ENCODE measurements at regions not wholly inside any gene's neighbourhood (a gene's known extent, or its start where the extent isn't known, plus 50 kb on each side); places are given as distances from the start of the nearest gene placed in this dataset.

DNA sequence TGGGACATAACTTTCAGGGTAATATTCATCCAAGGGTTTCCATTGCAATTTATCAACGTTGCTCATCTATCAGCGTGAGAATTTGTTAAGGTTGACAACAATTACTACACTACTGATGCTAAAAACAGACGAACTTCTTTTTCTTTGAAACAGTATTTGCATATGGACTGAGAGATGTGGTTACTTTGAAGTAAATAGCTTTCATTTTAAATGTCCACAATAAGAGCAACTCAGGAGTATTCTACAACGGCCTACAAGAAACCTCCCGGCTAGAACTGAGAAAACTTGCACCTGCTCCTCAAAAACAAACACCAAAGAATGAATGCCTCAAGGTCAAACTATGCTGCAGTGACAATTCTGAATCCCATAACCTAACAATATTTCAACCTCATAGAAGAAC lies 238.4 kb downstream of the IRS2 start:
- no peaks in the 10 kb centered on the region for H3K9me3 ChIP-seq (ENCODE audit: control insufficient read depth, insufficient read depth, low read length)
- peaks cover 13% of the 10 kb centered on the region for H3K4me1 ChIP-seq (ENCODE audit: control insufficient read depth, insufficient read depth, low read length)
- H3K36me3 ChIP-seq (ENCODE audit: control insufficient read depth, insufficient read depth, low read length), result no peaks in the 10 kb centered on the region
- no peak overlapping the region for H3K9ac ChIP-seq (ENCODE audit: low read depth, low read length)
- no peak overlapping the region for H3K4me3 ChIP-seq (ENCODE audit: low read depth, low read length)
- no peaks in the 10 kb centered on the region for H3K27me3 ChIP-seq (ENCODE audit: control insufficient read depth, insufficient read depth, low read length)

DNA sequence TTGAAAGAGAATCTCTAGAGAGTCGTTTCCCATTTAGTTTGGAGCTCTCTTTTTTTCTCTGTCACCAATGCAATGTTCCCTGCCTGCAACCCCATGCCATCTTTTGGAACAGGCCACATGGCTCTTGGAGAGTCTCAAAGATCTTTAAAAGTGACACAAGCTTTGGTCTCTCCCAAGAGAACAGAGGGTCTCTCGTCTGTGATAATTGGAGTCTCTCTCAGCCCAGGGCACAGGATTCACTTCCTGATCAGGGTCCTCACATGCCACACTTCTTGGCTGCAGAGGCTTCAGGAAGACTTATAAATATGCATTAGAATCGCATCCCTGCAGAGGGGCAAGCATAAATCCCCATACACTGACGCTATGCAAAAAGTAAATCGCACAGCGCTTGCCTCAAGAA lies 240.5 kb downstream of the IRS2 start:
- Histone ChIP-seq H3K4me3 (ENCODE audit: low read depth, low read length) (no peak overlapping the region), H3K9ac (ENCODE audit: low read depth, low read length) (no peak overlapping the region), H3K4me1 (ENCODE audit: control insufficient read depth, insufficient read depth, low read length) (peaks cover 13% of the 10 kb centered on the region), H3K9me3 (ENCODE audit: control insufficient read depth, insufficient read depth, low read length) (no peaks in the 10 kb centered on the region), H3K36me3 (ENCODE audit: control insufficient read depth, insufficient read depth, low read length) (no peaks in the 10 kb centered on the region), H3K27me3 (ENCODE audit: control insufficient read depth, insufficient read depth, low read length) (no peaks in the 10 kb centered on the region)

DNA sequence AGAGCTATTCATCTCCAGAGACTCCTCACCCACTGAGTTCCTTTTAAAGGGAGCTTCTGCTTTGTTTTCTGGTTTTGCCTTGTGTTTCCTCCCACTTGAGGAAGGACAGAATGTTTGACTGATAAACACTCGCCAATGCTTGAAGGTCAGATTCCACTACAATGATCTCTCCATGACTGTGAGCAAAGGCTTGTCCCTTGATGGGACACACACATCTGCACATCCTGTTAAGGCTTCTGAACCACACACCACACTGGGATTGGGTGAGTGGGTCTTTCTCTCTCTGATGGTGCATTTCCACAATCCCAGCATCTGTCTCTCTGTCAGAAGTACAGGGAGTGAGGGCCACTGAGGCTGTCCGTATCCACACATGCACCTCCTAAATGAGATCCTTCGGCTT lies 245.3 kb downstream of the IRS2 start:
- Histone ChIP-seq H3K36me3 (ENCODE audit: control insufficient read depth, insufficient read depth, low read length) (no peaks in the 10 kb centered on the region), H3K4me3 (ENCODE audit: low read depth, low read length) (no peak overlapping the region), H3K9ac (ENCODE audit: low read depth, low read length) (no peak overlapping the region), H3K4me1 (ENCODE audit: control insufficient read depth, insufficient read depth, low read length) (peaks cover 9% of the 10 kb centered on the region), H3K27me3 (ENCODE audit: control insufficient read depth, insufficient read depth, low read length) (no peaks in the 10 kb centered on the region), H3K9me3 (ENCODE audit: control insufficient read depth, insufficient read depth, low read length) (no peaks in the 10 kb centered on the region)

DNA sequence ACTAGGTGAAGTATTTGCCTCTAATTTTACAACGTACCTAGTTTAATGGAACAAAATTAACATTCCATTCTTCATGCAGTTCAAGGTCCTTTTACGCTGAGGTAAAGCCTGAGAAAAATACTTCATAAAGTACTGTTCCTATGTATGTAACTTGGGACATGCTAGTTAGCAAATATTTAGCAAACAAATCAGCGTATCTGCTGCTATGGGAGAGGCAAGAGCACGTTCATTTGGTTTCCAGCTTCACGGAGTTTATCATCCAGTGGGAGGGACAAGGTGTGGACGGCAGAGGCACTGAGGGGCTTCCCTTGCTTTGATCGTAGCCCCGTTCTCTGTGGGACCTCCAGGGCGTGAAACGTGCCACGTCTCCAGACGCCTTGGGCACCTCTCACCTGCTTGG lies 248.8 kb downstream of the IRS2 start:
- Histone ChIP-seq H3K27me3 (ENCODE audit: control insufficient read depth, insufficient read depth, low read length) (no peaks in the 10 kb centered on the region), H3K4me1 (ENCODE audit: control insufficient read depth, insufficient read depth, low read length) (no peaks in the 10 kb centered on the region), H3K9ac (ENCODE audit: low read depth, low read length) (no peak overlapping the region), H3K9me3 (ENCODE audit: control insufficient read depth, insufficient read depth, low read length) (no peaks in the 10 kb centered on the region), H3K4me3 (ENCODE audit: low read depth, low read length) (no peak overlapping the region), H3K36me3 (ENCODE audit: control insufficient read depth, insufficient read depth, low read length) (no peaks in the 10 kb centered on the region)

DNA sequence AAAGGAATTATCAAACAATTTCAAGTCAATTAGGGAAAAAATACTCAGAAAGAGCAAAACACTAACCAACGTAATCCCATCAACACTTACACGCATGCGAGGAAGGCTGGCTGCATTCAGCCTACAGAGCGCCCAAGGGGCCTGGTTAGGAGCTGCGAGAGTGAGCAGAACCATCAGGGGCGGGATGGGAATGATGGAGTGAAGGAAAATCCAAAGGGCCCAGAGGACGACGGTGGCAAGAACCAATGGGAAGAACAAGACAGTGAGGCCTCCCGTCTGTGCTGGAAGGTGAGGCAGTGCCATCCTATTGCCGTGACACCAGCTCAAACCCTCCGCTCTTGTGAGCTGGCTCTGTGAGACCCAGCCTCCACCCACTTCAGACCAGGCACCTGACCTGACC lies 253.0 kb downstream of the IRS2 start:
- H3K9me3 ChIP-seq (ENCODE audit: control insufficient read depth, insufficient read depth, low read length), result no peaks in the 10 kb centered on the region
- no peaks in the 10 kb centered on the region for H3K4me1 ChIP-seq (ENCODE audit: control insufficient read depth, insufficient read depth, low read length)
- no peaks in the 10 kb centered on the region for H3K27me3 ChIP-seq (ENCODE audit: control insufficient read depth, insufficient read depth, low read length)
- H3K36me3 ChIP-seq (ENCODE audit: control insufficient read depth, insufficient read depth, low read length), result no peaks in the 10 kb centered on the region
- no peak overlapping the region for H3K4me3 ChIP-seq (ENCODE audit: low read depth, low read length)
- no peak overlapping the region for H3K9ac ChIP-seq (ENCODE audit: low read depth, low read length)

DNA sequence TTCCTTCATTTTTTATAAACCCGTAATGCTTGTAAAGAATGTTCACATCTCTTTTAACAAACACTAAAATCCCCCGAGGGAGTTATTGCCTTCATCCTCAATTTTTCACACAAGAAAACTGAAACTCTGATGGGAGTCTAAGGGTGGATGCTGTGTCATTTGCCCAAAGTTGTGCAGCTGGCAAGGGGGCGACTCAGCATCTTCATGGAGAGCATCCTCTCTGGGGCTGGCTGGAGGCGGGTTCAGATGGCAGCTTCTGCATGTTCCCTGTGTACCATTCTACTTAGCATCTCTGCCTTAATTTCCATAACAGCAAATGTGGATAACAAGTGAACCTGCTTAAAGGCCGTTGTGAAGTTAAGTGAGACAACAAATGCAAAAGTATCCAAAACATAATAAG lies 256.4 kb downstream of the IRS2 start:
- Histone ChIP-seq H3K4me1 (ENCODE audit: control insufficient read depth, insufficient read depth, low read length) (peaks cover under 1% of the 10 kb centered on the region), H3K27me3 (ENCODE audit: control insufficient read depth, insufficient read depth, low read length) (no peaks in the 10 kb centered on the region), H3K36me3 (ENCODE audit: control insufficient read depth, insufficient read depth, low read length) (no peaks in the 10 kb centered on the region), H3K4me3 (ENCODE audit: low read depth, low read length) (no peak overlapping the region), H3K9ac (ENCODE audit: low read depth, low read length) (no peak overlapping the region), H3K9me3 (ENCODE audit: control insufficient read depth, insufficient read depth, low read length) (no peaks in the 10 kb centered on the region)

DNA sequence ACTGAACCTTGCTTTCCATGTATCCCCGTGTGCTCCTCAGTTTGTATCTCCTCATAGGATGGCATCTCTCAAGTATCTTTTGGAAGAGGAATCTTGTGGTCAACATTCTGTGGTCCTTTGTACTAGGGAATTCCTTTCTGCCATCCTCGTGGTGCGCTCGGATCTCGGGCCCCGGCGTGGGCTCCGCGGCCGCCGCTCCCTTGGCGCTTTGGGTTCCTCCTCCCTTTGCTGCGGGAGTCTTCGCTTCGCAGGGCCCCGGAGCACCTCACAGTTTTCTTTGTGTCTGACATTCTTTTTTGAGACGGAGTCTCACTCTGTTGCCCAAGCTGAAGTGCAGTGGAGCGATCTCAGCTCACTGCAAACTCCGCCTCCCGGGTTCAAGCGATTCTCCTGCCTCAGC lies 264.7 kb downstream of the IRS2 start:
- no peak overlapping the region for H3K9ac ChIP-seq (ENCODE audit: low read depth, low read length)
- H3K27me3 ChIP-seq (ENCODE audit: control insufficient read depth, insufficient read depth, low read length), result no peaks in the 10 kb centered on the region
- H3K4me3 ChIP-seq (ENCODE audit: low read depth, low read length), result no peak overlapping the region
- no peaks in the 10 kb centered on the region for H3K36me3 ChIP-seq (ENCODE audit: control insufficient read depth, insufficient read depth, low read length)
- no peaks in the 10 kb centered on the region for H3K9me3 ChIP-seq (ENCODE audit: control insufficient read depth, insufficient read depth, low read length)
- peaks cover 5% of the 10 kb centered on the region for H3K4me1 ChIP-seq (ENCODE audit: control insufficient read depth, insufficient read depth, low read length)

DNA sequence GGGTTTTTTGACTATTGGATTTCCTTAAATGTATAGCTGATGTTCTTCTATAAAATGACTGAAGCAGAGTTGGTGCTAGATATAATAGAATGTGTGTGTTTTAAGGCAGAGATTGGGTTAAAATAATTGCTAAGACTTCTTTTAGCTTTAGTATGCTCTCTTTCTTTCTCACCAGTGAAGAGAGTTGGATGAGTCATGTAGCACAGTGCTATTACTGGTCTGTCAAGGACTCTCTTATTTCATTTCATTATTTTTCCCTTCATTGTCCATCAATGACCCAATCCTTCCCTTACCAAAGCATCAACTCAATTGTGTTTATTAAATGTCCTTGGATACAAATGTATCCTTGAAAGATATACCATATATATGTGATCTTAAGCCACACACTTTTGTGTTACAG lies 268.9 kb downstream of the IRS2 start:
- H3K9me3 ChIP-seq (ENCODE audit: control insufficient read depth, insufficient read depth, low read length), result no peaks in the 10 kb centered on the region
- H3K9ac ChIP-seq (ENCODE audit: low read depth, low read length), result no peak overlapping the region
- no peaks in the 10 kb centered on the region for H3K4me1 ChIP-seq (ENCODE audit: control insufficient read depth, insufficient read depth, low read length)
- no peaks in the 10 kb centered on the region for H3K36me3 ChIP-seq (ENCODE audit: control insufficient read depth, insufficient read depth, low read length)
- no peak overlapping the region for H3K4me3 ChIP-seq (ENCODE audit: low read depth, low read length)
- H3K27me3 ChIP-seq (ENCODE audit: control insufficient read depth, insufficient read depth, low read length), result no peaks in the 10 kb centered on the region

DNA sequence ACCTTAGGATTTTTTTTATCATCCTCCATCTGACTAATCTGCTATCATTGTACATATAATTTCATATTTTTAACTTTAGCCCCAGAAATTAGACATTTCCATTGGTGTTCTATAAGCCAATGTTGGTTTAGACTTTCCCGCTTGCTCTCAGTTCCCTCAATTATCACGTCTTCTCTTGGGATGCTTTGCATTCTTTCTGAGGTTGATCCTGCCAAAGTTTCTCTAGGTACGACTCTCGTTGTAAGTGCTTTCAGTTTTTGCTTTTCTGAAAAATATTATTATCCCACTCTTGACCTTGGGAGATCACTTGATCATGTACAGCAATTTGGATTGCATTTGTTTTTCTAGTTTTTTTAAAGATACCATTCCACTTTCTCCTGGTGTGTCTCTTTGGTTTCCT lies 270.2 kb downstream of the IRS2 start:
- H3K4me1 ChIP-seq (ENCODE audit: control insufficient read depth, insufficient read depth, low read length), result no peaks in the 10 kb centered on the region
- H3K27me3 ChIP-seq (ENCODE audit: control insufficient read depth, insufficient read depth, low read length), result no peaks in the 10 kb centered on the region
- no peaks in the 10 kb centered on the region for H3K36me3 ChIP-seq (ENCODE audit: control insufficient read depth, insufficient read depth, low read length)
- no peak overlapping the region for H3K4me3 ChIP-seq (ENCODE audit: low read depth, low read length)
- H3K9me3 ChIP-seq (ENCODE audit: control insufficient read depth, insufficient read depth, low read length), result no peaks in the 10 kb centered on the region
- H3K9ac ChIP-seq (ENCODE audit: low read depth, low read length), result no peak overlapping the region

DNA sequence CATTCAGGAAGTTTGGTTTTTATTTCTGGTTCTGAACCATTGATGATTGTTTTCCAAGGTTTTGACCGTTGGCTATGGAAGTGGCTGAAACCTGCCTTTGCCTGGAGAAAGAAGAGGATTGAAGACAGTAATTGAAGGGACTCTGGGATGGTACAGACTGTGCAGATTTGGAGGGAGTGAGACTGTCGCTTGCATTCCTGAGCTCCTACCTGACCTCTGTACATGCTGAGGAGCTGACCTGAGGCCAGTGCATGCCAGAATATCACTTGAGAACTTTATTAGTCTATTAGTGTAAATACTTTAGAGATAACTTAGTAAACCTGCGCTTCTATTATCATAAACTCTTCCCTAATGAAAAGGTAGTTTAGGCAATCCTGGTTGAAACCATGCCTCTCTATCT lies 276.4 kb downstream of the IRS2 start:
- no peak overlapping the region for H3K4me3 ChIP-seq (ENCODE audit: low read depth, low read length)
- H3K9ac ChIP-seq (ENCODE audit: low read depth, low read length), result no peak overlapping the region
- H3K4me1 ChIP-seq (ENCODE audit: control insufficient read depth, insufficient read depth, low read length), result no peaks in the 10 kb centered on the region
- no peaks in the 10 kb centered on the region for H3K27me3 ChIP-seq (ENCODE audit: control insufficient read depth, insufficient read depth, low read length)
- no peaks in the 10 kb centered on the region for H3K36me3 ChIP-seq (ENCODE audit: control insufficient read depth, insufficient read depth, low read length)
- H3K9me3 ChIP-seq (ENCODE audit: control insufficient read depth, insufficient read depth, low read length), result no peaks in the 10 kb centered on the region

DNA sequence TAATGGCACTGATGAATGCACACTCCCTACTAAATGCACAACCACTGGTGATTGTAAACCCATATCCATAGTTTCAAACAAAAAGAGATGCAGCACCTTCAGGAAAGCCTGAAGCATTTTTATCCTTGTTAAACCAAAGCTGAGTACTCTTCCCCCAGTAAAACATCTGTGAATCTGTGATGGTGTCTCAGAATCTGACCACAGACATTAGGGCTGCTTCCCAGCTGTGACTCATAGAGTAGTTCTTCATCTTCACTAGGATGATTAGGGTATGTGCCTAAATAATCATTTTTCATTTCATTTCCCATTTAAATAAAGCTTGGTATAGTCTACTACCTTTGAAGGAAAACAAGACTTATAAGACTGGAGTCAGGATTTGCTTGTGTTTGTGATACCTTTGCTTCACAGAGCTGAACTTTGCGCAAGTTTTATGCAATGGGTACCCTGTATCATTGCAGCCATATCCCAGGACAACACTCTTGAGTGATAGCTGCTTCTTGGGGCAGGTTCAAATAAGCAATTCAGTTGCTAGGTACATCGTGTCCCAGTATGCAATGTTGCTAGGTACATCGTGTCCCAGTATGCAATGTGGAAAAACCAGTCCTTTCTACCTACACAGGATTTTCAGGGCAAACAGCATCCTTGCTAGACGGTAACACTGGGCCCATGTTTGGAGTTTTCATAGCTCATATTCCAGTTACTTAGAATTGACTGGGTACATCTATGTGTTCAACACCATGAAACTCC lies 277.1 kb downstream of the IRS2 start:
- H3K4me3 ChIP-seq (ENCODE audit: low read depth, low read length), result no peak overlapping the region
- no peaks in the 10 kb centered on the region for H3K27me3 ChIP-seq (ENCODE audit: control insufficient read depth, insufficient read depth, low read length)
- no peaks in the 10 kb centered on the region for H3K36me3 ChIP-seq (ENCODE audit: control insufficient read depth, insufficient read depth, low read length)
- no peaks in the 10 kb centered on the region for H3K4me1 ChIP-seq (ENCODE audit: control insufficient read depth, insufficient read depth, low read length)
- H3K9me3 ChIP-seq (ENCODE audit: control insufficient read depth, insufficient read depth, low read length), result no peaks in the 10 kb centered on the region
- H3K9ac ChIP-seq (ENCODE audit: low read depth, low read length), result no peak overlapping the region

DNA sequence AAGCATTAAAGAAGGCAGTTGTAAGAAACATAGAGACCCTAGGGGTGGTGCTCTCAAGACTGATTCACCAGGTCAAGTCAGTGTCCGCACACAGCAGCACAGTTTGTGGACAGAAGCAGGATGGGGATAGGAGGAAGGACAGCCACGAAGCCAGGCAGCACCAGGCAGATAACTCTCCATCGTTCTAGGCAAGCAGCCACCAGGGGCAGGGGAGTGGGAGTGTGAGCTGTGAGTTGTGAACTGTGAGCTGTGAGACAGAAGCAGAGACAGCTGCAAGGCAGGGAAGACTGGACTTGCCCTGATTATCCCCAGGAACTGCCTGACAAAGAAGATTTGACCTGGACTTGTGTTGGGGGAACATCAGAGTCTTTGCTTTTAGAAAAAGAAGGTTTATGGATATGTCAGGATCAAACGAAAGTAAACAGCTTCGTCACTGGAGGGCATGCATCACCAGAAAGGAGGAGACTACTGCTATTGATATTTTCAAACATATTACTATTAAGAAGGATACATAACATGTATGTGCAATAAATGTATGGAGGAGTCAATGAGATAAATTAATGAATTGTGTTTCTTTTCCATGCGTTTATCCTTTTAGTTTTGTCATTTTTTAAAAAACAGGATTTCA lies 286.1 kb downstream of the IRS2 start:
- no peak overlapping the region for H3K9ac ChIP-seq (ENCODE audit: low read depth, low read length)
- H3K36me3 ChIP-seq (ENCODE audit: control insufficient read depth, insufficient read depth, low read length), result no peaks in the 10 kb centered on the region
- no peaks in the 10 kb centered on the region for H3K4me1 ChIP-seq (ENCODE audit: control insufficient read depth, insufficient read depth, low read length)
- no peaks in the 10 kb centered on the region for H3K27me3 ChIP-seq (ENCODE audit: control insufficient read depth, insufficient read depth, low read length)
- H3K9me3 ChIP-seq (ENCODE audit: control insufficient read depth, insufficient read depth, low read length), result no peaks in the 10 kb centered on the region
- no peak overlapping the region for H3K4me3 ChIP-seq (ENCODE audit: low read depth, low read length)
